ENCODE measurements at regions not wholly inside any gene's neighbourhood (a gene's known extent, or its start where the extent isn't known, plus 50 kb on each side); places are given as distances from the start of the nearest gene placed in this dataset.
A peak's percentile ranks its signal among the peaks of the same experiment; 100 is the strongest.
"Not testable (repeated sequence)": the region's sequence is repeated elsewhere in the genome, so short reads cannot be mapped to it uniquely, and the experiment has no call there.

- Histone ChIP-seq H3K4me3 (no peak overlapping the region), H3K27ac (no peak overlapping the region)
- no peak for TF ChIP-seq CTCF (IDR thresholded peaks at IDR 0.05)
- no peak for DNase-seq (ENCODE audit: low spot score)
Observed at GRCh38 chr18:10099539-10100140, 185.8 kb downstream of the VAPA start.

- H3K4me3 ChIP-seq: no peak overlapping the region
- TF ChIP-seq CTCF (IDR thresholded peaks at IDR 0.05): no peak
- no peak for DNase-seq (ENCODE audit: low spot score)
- no peak overlapping the region for H3K27ac ChIP-seq
Observed at GRCh38 chr18:10100196-10100595, 186.4 kb downstream of the VAPA start.

DNA sequence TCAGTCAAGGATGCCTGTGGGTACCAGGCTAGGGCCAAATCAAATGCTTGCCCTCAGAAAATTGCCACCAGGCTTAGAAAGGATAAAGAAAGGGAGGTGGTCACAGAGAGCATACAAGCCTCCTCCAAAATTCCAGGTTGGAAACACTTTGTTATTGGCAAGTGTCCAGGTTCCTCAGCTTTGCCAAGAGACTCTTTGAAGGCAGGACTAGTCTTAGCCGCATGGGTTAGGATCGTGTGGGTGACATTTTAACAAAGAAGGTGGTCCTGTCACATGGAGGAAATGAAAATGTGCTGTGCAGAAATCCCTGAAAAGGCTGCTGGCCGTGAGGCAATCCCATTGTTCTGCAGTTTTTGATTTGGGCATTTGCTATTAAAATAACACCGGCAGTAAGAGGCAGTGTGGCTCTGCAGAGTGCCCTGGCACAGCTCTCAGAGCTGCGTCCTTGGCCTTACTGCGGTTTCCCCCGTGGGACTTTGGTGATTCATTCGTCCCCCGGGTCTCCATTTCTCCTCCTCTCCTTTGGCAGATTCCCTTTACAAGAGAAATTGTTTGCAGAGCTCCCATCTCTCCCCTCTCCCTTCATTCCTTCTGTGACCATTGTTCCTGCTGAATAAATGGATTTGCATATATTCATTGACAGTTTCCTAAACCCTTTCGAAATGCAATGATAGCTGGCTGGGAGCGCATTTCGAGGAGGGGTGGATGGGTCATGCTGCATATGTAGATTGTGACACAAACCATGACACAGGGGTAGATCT lies 187.3 kb downstream of the VAPA start:
- no peak for TF ChIP-seq CTCF (IDR thresholded peaks at IDR 0.05)
- no peak for DNase-seq (ENCODE audit: low spot score)
- no peak overlapping the region for H3K27ac ChIP-seq
- peak overlapping the region; percentile 37 for H3K4me3 ChIP-seq

GRCh38 chr18:10101729-10102128 lies 187.9 kb downstream of the VAPA start:
- Histone ChIP-seq H3K4me3 (no peak overlapping the region), H3K27ac (no peak overlapping the region)
- DNase-seq (ENCODE audit: low spot score): no peak
- TF ChIP-seq CTCF (IDR thresholded peaks at IDR 0.05): no peak

DNA sequence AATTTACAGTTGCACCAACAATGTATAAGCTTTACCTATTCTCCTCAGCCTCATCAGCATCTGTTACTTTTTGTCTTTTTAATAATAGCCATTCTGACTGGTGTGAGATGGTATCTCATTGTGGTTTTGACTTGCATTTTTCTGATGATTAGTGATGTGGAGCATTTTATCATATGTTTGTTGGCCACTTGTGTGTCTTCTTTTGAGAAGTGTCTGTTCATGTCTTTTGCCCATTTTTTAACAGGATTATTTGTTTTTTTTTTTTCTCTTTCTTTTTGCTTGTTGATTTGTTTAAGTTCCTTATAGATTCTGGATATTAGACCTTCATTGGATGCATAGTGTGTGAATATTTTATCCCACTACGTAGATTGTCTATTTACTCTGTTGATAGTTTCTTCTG lies 191.3 kb downstream of the VAPA start:
- not testable (repeated sequence) for H3K4me3 ChIP-seq; DNase-seq (ENCODE audit: low spot score); H3K27ac ChIP-seq

DNA sequence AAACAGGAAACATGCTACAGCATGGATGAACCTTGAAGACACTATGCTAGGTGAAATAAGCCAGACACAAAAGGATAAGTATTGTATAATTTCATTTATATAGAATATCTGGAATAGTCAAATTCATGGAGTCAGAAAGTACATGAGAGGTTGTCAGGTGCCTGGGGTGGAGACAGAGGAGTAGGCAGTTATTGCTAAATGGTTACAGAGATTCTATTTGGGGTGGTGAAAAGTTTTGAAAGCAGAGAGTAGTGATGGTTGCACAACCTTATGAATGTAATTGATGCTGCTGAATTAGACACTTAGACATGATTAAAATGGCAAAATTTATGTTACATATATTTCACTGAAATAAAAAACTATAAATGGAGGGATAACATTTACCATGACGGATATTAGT lies 197.4 kb downstream of the VAPA start:
- Histone ChIP-seq H3K4me3 (no peak overlapping the region), H3K27ac (no peak overlapping the region)
- no peak for TF ChIP-seq CTCF (IDR thresholded peaks at IDR 0.05)
- DNase-seq (ENCODE audit: low spot score): no peak

DNA sequence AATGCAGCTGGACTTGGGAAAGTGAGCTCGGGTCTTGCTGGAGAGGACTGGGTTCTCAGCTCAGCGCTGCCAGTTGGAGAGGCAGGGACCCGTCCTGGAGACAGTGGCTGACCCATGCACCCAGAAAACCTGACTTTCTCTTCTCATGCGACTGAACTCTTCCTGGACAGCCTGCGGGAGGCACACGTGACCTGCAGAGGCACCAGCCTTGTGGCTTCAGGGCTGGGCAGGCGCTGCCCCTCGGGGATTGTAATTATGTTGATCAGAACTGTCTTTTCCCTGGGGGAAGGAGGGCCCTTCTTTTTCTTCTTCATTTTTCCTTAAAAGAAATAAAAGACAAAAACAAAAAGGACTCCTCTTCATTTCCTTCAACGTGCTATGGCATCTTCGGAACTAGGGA lies 198.1 kb downstream of the VAPA start:
- no peak overlapping the region for H3K4me3 ChIP-seq
- no peak overlapping the region for H3K27ac ChIP-seq
- no peak for TF ChIP-seq CTCF (IDR thresholded peaks at IDR 0.05)
- no peak for DNase-seq (ENCODE audit: low spot score)
